ENCODE measurements at regions not wholly inside any gene's neighbourhood (a gene's known extent, or its start where the extent isn't known, plus 50 kb on each side); places are given as distances from the start of the nearest gene placed in this dataset.
A peak's percentile ranks its signal among the peaks of the same experiment; 100 is the strongest.

DNA sequence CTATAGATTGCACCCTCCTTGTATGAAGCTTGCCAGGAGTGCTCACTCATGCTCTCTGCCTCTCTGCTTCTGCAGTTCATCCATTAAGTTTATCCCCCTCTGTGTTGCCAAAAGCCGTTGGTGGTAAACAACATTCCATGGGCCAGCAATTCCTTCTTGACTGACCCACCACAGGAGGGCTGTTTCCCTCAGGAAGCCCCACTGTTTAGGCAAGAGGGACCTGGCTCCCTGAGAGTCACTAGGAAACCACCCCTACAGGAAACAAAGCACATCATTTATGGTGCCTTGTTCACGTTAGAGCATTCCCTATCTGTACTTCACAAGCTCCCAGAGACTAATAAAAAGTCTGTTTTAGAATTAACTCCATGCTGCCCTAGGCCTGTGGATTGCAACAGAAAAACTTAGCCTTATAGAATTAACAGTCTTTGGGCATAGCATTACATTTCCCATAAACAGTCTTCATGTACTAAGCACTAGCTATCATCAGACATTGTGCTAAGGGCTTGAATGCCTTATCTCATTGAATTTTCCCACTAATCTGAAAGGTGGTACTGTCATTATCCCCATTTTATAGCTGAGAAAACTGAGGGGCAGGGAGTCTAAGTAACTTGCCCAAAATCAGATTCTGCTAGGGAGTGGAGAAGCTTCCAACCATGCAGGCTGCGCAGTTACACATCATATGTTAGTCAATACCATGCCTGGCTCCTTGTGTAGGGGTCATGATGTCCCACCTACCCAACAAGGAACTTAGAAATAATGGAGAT is 149.9 kb downstream of the SHQ1 start:
- DNase-seq (ENCODE audit: low read depth in 2 of 3, low spot score in 2 of 3), result no peak

DNA sequence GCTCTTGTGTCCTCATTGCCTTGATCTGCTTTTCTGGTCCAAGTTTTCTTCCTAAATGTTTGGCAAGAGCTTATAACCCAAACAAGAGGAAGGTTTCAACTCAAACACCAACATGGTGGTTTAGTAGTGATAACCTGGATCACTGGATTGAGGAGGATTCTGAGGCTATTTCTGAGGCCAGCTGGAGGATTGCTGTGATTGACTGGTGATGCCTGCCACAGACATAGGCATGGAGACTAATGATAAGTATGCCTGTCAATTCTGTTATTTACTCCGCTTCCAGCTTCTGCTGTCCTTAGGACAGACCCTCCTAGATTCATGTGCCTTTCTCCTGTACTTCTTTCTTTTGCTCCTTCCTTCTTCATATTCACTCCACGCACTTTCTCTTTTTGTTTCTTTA is 150.5 kb downstream of the SHQ1 start:
- no peak for DNase-seq (ENCODE audit: low read depth in 2 of 3, low spot score in 2 of 3)

DNA sequence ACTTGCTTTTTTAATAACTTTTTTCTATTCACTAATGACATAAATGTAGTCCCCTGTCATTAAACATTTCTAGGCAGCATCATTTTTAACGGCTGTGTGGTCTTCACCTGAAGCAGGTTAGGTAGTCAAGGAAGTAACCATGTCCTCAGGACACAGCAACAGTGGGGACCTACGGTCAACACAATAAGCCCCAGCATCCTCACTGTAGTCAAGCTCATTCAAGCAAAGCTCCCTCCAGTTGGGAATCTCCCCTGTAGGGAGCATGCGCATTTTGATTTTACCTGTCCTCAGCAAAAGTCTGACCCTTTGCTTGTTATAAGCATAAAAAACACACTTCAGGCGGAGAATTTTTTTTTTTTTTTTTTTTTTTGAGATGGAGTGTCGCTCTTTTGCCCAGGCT is 151.4 kb downstream of the SHQ1 start:
- no peak for DNase-seq (ENCODE audit: low read depth in 2 of 3, low spot score in 2 of 3)

DNA sequence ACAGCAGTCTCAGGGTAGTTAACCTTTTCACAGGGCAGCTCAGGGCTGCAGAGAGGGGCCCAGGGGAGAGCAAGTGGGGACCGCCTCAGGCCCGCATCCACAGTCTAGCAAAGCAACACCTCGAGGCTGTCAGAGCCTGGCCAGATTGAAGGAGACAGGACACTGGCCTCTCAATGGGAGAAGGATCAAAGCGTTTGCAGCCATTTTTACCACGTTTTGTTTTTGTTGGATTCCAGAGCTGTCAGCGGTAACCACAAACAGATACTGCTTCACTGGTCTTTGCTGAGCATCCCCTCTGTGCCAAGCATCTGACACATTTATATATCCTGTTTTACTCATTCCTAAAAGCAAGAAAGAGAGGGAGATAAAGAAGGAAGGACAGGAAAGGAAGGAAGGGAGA is 153.8 kb downstream of the SHQ1 start:
- DNase-seq (ENCODE audit: low read depth in 2 of 3, low spot score in 2 of 3), result no peak

DNA sequence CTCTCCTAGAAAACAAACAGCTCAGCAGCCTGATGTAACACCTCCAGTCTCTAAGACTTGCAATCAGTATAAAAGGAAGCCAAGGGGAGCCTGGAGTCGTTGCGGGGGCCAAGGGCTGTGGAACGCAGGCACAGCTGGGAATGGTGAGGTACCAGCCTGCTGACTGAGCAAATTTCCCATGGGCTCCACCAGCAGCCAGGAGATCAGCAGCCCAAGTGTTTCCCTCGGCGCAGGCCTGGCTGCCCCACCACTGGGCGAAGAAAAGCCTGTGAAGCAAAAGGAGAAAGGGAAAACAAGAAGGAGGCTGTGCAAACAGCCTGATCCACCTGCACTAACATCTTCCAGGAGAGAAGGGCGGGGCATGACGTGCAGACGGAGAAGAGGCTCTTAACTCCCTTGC is 155.3 kb downstream of the SHQ1 start:
- DNase-seq (ENCODE audit: low read depth in 2 of 3, low spot score in 2 of 3), result no peak

DNA sequence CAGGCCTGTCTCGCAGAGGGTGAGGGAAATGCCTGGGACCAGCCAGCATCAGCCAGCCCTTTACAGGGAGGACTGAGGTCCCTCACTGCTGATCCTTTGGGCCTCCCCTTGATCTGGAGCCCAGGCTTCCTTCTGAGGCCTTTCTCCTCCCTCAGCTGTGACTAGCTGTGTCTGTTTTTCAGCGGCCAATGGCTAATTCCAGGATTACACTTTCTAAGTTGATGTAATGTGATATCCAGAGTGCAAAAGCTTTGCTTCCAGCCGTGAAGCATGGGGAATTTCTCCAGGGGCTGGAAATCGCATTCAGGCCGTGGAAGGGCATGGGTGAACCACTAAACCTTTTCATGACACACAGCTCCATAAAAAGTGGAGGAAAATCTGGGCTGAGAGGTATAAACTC is 157.6 kb downstream of the SHQ1 start:
- DNase-seq (ENCODE audit: low read depth in 2 of 3, low spot score in 2 of 3), result no peak

DNA sequence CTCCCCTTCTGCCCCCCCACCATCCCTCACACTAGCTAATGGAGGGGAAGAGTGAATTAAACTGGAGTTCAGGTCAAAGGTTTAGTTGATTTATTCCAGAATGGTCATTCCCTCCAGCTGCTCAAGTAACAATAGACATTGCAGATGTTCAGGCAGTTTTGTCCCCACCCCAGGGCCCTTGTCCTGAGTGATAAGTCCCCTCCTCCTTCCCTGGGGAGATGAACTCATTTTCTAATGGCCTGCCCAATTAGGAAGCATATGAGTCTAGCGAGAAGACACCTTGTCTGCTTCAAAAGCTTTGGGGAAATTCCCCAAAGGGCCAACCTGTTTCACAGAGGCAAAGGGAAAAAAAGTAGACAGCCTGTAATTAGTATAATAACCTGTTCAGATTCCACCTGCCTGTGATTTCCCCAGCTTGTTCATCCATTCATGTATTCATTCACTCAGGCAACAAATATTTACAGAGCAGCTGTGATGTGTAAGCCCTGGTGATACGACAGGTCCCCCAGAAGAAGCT is 165.3 kb downstream of the SHQ1 start:
- DNase-seq (ENCODE audit: low read depth in 2 of 3, low spot score in 2 of 3), result no peak

DNA sequence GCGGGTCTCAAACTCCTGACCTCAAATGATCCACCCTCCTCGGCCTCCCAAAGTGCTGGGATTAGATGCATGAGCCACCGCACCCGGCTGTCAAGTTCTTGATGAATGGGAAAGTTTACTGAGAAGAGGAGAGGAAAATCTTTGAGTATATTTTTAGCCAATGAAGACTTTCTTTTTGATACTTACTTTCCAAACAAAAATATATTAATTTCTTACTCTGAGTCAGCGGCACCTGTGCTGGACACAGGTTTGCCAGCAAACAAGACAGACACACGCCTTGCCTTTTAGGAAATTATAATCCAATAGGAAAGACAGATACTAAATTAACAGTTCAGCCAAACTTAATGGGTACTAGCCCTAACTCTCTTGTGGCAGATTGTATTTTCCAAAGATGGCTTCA is 166.6 kb downstream of the SHQ1 start:
- DNase-seq (ENCODE audit: low read depth in 2 of 3, low spot score in 2 of 3), result no peak

DNA sequence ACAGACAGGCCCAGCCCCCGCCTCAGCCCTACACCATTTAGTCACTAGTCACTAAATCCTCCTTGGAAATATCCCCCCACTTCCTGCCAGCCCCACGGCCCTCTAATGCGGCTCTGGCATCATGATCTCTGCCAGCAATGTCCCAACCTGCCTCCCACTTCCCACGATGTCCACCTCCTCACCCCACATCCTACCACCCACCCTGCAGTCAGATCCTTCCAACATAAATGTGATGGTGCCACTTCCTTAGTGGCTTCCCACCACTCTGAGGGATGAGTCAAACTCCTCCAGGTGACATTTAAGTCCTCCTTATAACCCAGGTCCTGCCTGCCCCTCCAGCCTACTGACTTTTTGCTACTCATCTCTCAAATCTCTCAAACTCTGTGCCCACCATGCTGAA is 167.5 kb downstream of the SHQ1 start:
- no peak for DNase-seq (ENCODE audit: low read depth in 2 of 3, low spot score in 2 of 3)

DNA sequence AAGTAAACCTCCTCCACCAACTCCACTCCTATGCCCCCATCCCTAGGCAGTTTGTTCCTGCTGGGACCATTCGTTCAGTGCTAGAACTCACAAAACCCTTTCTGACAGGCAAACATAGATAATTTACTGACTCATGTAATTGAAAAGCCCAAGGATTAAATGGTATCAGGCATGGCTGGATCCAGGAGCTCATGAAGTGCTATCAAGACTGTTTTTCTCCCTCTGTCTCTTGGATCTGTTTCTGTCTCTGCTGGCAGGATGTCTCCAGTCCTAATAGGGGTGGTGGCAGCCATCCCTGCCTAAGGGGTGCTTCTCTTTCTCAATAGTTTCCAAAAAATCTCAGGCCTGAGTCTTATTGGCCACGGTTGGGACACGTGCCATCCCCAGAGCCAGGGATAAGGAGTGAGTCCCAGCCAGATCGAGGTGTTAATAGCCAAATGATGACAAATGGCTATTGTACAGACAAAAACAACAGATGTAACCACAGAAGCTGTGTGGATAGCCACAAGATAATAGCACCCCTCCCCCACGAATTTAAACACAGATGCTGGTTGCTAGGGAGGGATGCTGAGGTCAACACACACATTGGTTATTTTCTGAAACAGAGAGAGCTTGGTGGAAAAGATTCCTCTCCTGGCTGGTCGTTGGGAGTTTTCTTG is 168.6 kb downstream of the SHQ1 start:
- no peak for DNase-seq (ENCODE audit: low read depth in 2 of 3, low spot score in 2 of 3)

DNA sequence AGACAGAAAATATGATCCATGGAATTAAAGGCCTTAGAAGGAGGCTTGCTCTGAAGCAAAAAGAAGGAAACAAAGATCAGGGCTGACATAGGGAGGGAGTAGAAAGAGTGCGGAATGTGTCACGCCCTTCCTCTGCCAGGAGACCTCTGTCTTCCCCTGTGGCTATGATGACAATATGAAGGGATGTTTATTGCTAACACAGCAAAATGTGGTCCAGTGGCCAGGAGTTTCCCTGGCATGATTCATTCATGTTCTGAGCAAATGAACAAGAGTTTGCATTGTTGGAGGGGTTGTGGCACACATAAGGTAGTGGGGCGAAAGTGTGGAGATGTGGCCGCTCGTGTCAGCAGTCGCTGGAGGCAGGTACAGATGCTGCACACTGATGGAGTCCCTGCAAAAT is 169.4 kb downstream of the SHQ1 start:
- no peak for DNase-seq (ENCODE audit: low read depth in 2 of 3, low spot score in 2 of 3)

DNA sequence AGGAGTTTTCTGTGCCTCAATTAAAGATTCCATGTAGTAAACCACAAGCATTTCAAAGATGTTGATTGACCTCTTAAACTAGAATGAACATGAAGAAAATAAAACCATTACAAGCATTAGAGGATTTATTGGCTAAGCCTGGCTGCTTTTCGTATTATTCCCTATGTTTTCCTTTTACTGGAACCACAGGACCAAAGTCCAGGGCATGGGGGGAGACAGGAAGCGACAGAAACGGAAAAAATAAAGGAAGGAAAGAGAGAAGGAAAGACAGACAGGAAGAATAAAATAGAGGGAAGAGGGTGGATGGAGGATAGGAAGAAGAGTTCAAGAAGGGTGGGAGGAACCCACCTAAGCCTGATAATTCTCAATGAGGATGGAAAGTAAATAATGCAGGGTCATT is 169.9 kb downstream of the SHQ1 start:
- DNase-seq (ENCODE audit: low read depth in 2 of 3, low spot score in 2 of 3), result no peak

DNA sequence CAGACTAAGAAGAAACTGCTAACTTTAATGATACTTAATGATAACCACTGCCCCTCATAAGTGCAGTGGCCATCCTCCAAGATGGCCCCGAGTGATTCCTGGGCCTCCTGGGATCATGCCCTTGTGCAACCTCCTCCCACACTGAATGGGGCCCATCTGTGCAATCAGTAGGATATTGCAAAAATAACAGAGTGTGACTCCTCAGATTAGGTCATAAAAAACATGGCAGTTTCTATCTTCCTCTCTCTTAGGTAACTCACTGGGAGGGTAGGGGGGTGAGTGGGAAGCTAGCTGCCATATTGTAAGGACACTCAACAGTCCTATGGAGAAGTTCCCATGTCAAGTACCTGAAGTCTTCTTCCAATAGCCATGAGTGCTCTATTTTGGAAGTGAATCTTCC is 173.0 kb downstream of the SHQ1 start:
- DNase-seq (ENCODE audit: low read depth in 2 of 3, low spot score in 2 of 3), result no peak

DNA sequence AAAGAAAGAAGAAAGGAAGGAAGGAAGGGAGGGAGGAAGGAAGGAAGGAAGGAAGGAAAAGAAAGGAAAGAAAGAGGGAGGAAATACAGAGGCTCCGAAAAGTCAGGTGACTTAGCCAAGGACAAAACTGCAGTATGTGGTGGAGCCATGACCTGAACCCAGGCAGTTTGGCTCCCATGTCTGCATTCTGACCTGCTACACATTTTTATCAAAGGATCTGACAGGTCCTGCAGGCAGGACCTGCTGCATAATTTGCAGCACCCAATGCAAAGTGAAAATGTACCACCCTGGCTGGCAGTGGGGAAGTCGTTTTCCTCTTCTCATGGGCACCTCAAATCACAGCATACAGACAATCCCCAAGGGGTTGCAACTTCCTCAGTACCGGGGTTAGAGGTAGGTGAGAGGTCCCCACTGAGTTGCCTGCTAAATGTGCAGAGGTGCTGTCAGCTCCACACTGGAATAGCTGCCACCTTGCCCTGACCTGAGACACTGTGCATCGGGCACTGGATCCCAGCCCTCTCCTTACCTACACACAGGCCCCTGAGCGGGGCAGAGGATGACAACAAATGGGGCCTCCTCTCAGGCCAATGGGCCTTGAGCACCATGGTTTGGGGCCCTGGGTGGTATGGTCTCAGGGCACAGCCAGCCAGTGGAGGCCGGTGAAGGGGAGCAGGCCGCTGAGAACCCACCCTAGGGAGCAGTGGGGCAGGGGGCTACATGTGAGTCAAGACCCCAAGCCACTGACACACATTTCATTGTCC is 175.1 kb downstream of the SHQ1 start:
- no peak for DNase-seq (ENCODE audit: low read depth in 2 of 3, low spot score in 2 of 3)

DNA sequence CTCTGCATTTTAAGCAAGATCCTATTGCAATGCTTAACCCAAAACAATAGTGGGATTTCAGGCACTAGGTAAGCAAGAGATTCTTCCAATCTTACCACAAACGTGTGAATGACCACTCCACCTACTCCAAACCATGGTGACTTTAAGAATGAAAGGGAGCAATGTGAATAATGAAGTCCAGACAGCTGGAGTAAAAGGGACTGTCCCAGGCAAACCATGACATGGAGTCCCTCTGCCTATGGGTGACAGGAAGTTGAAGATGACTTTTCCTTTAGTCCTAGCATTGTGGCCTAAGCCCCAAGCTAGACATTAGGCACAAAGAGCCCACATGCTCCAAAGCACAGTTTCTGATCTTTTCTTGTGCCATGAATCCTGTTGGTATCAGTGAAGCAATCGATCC is 179.0 kb downstream of the SHQ1 start:
- no peak for DNase-seq (ENCODE audit: low read depth in 2 of 3, low spot score in 2 of 3)

DNA sequence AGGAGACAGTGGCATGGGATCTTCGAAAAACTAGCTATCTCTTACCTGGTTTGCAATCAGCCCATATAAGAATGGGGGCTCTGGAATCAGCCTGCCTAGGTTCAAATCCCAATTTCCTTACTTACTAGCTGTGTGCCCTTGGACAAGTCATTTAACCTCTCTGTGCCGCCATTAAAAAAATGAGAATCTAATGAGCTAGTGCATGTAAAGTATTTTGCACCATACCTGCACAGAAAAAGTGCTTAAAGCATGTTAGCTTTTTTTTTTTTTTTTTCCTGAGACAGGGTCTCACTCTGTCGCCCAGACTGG is 181.8 kb downstream of the SHQ1 start:
- DNase-seq (ENCODE audit: low read depth in 2 of 3, low spot score in 2 of 3), result no peak

DNA sequence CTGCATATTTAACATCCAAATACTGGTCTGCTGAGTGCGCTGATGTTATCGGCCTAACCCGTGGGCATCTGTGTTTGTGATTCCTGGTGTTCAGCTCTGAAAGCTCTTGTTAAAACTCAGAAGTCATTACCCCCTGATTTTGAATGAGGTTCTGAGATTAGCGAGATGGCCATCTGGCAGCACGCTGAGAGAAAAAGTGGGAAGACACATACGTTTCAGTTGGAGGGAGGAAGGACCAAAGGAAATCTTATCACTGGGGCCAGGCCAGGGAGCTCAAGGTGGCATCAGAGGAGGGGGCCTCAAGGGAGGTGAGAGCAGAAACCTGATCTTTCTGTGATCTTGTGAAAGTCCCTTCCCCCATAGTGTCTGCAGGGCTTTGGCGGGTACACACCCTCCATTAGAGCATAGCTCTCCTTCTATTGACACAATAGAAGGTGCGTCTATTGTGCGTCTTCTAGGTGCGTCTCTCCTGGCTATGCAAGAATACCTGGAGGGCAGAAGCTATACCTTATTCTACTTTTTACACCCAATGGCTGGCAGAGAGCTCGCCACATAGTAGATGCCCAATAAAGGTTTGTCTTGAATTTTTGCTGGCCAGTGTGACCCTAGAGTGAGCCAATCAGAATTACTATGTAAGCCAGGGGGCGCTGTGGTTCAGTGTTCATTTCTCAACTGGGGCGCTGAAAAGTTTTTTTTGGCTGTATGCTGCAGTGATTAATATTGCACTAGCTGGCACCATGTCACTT is 182.4 kb downstream of the SHQ1 start:
- peak in 2 of 3 experiments; percentile 22 to 50 for DNase-seq (ENCODE audit: low read depth in 2 of 3, low spot score in 2 of 3)

DNA sequence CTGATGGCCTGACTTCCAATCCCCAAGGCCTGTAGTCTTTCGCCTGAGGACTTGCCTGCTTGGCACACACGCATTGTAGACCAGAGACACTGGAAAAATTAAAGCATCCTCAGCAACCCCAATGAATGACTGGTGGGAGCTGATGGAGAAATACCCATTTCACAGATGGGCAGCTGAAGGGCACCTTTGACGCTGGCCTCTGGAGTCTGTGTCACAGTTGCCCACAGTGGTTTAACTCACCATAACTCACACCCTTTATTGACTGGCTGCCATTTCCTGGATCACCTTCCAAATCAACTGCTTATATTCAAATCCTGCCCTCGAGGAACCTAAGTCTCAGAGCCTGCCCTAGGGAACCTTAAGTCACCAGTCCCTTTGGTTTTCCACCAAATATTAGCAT is 183.1 kb downstream of the SHQ1 start:
- no peak for DNase-seq (ENCODE audit: low read depth in 2 of 3, low spot score in 2 of 3)

DNA sequence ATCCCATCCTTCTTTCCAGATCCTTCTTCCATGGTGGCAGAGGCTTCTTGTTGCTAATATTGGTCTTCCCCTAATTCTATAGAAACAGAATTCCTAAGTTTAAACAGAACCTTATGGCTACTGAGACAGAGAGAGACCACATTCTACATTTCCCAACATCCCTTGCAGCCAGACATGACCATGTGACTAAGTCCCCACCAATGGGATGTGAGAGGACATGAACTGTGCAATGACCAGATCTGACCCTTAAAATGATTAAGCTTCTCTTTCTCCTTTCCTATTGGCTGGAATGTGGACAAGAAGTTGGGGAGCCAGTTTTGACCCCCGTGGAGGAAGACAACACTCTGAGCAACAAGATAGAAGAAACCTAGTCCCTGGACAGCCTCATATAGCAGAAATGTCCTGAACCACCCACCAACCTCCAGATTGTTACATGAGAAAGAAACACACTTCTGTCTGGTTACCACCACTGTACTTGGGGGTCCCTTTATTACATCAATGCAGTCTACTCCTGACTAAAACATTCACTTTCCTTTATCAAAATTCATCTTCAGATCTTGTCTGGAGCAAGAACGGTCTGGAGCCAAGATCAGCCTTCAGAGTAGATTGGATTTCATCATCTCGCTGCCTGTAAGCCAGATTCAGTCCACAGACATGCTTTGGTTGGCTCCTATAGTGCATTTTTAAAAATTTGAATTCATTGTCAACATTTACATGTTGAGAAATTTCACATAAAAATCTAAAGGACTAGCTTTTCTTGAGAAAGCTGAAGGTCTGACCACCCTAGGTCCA is 183.9 kb downstream of the SHQ1 start:
- DNase-seq (ENCODE audit: low read depth in 2 of 3, low spot score in 2 of 3), result no peak

DNA sequence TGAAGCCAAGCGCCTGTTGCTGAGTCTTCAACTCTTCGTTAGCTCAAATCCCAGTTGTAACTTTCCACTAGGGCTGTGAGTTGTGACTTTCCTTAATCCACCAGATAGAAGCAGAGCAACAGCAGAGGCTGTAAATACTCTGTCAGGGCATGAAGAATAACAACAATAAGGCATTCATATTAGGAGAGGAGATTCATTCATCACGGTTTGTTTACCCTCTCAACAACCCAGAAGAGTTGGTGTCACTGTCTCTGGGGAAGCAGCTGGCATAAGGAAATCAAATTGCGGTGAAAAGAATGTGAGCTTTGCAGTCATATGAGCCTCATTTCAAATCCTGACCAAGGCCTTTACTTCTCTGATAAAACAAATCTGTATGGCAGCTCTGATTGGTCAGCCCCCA is 184.8 kb downstream of the SHQ1 start:
- no peak for DNase-seq (ENCODE audit: low read depth in 2 of 3, low spot score in 2 of 3)

DNA sequence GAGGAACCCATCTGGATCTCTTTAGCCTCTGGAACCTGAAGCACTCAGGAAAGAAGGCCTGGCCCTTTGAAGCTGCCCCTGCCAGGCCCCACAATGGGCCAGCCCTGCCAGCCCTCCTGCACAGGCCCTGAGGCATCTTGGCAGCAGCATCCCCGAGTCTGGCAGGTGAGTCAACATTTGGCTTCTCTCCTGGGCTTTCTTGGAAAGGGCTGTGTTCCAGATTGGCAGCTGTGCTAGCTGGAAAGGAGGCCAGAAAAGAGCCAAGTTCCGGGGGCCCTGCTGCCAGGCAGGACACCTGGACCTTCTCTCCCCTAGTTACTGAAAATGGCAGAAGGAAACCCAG is 187.2 kb downstream of the SHQ1 start:
- DNase-seq (ENCODE audit: low read depth in 2 of 3, low spot score in 2 of 3), result no peak

All from activated CD8-positive, alpha-beta memory T cell treated with anti-CD3 and anti-CD28 coated beads for 48 hours (primary cell).